AG10803 (cell line): ENCODE measurements at regions not wholly inside any gene's neighbourhood (a gene's known extent, or its start where the extent isn't known, plus 50 kb on each side); places are given as distances from the start of the nearest gene placed in this dataset.

Experiments
- DNase-seq: peaks from one replicate; pipeline ENCODE4 v3.0.0; 2010; ENCODE audit warnings: low read depth
- H3K4me3 ChIP-seq: 2 replicates; pipeline ENCODE4 v1.5.1; 2011; ENCODE audit warnings: mild to moderate bottlenecking, low read length, control low read depth
- TF ChIP-seq, protein P1 (sequence below): conservative IDR thresholded peaks from 2 replicates; pipeline ENCODE4 v1.5.1; 2011; ENCODE audit warnings: mild to moderate bottlenecking, low read length, control low read depth, inconsistent platforms

DNA sequence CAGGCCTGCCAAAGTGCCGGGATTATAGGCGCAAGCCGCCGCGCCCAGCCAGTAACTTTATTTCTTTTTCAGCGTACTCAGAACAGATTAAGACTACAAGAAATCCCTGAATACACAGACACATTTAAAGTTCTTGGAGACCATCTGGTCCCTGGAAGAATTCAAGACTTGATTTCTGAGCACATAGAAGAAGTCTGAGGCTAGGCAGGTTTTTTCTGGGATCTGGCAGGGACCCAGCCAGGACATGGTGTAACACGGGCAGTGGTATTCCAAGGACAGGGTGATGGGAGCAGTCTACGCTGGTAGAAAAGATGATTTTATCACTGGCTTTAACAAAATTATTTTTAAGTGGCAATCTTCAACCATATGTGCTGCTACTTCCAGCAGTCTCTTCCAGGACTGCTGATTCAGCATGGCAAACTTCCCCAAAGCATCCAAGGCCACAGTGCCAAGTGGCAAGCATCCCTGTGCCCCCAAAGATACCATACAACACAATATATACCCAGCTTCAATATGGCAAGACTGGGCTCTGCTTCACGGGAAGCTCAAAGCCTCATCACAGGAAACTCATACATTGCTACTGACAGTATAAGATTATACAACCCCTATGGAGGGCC is 105.2 kb upstream of the OR5AK2 start:
- no peak overlapping the region for H3K4me3 ChIP-seq
- no peak for DNase-seq
- TF ChIP-seq, protein P1, sequence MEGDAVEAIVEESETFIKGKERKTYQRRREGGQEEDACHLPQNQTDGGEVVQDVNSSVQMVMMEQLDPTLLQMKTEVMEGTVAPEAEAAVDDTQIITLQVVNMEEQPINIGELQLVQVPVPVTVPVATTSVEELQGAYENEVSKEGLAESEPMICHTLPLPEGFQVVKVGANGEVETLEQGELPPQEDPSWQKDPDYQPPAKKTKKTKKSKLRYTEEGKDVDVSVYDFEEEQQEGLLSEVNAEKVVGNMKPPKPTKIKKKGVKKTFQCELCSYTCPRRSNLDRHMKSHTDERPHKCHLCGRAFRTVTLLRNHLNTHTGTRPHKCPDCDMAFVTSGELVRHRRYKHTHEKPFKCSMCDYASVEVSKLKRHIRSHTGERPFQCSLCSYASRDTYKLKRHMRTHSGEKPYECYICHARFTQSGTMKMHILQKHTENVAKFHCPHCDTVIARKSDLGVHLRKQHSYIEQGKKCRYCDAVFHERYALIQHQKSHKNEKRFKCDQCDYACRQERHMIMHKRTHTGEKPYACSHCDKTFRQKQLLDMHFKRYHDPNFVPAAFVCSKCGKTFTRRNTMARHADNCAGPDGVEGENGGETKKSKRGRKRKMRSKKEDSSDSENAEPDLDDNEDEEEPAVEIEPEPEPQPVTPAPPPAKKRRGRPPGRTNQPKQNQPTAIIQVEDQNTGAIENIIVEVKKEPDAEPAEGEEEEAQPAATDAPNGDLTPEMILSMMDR = no peak

DNA sequence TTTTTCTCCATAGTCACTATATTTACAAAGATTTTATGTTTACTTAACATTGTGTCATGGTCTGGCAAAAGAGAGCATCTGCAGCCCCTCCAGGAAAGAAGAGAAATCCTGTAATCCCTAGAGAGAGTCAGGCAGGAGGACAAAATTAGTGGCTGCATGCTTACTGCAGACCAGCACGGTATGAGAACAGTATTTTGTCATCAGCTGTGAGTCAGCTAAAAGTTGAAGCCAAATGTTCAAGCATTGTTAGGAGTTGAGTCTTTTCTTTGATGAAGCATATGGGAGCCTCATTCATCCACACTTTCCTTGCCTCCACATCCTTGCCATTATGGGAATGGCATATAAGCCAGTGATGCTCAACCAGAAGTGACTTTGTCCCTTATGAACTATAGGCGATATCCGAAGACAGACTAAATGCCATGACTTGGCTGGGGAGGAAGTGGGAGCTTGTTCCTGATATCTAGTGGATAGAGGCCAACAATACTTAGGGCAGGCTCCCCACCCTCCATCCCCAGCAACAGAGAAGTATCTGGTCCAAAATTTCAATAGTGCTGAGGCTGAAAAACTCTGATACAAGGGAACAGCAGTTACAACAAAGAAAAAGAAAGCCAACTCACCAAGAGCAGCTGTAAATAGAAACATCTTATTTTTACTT is 112.0 kb upstream of the OR5AK2 start:
- TF ChIP-seq, protein P1 = no peak
- peak; percentile 43 for DNase-seq

DNA sequence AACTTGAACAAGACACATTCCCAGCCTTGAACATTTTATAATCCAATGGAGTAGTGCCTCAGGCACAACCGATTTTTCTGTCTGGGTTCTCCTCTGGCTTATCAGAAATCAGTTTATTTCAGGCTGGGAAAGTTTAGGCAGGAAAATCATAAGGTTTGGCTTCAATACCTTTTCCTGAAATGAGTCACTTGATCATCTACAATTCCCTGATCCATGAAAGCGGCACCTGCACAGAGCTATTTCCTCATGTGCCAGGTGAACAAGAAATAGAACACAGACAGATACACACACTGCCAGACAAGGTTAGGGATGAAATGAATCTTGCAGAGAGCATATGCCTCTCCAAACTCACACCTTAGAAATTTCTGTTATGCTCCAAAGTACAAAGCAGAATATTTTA is 106.7 kb upstream of the OR9G4 start:
- TF ChIP-seq, protein P1 = no peak
- no peak for DNase-seq
- H3K4me3 ChIP-seq = no peak overlapping the region

More for the DNA sequence above, 112.0 kb upstream of the OR5AK2 start:
- no peak overlapping the region for H3K4me3 ChIP-seq

DNA sequence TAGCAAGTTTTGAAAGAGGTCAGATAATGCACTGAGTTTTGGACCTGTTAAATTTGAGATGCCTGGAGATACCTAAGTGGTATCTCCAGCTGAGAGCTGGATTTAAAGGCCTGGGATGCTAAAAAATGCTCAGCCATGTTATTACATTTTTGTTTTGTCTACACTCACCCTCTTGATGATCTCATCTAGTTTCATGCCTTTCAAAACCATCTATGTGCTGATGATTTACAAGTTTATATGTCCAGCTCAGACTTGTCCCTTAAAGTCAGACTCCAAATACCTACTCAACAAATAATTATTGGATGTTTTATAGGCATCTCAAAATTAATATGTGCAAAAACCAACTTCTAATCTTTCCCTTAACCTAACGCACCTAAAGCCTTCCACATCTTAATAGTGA is 103.6 kb upstream of the OR9G4 start:
- TF ChIP-seq, protein P1 = no peak
- no peak overlapping the region for H3K4me3 ChIP-seq
- no peak for DNase-seq

DNA sequence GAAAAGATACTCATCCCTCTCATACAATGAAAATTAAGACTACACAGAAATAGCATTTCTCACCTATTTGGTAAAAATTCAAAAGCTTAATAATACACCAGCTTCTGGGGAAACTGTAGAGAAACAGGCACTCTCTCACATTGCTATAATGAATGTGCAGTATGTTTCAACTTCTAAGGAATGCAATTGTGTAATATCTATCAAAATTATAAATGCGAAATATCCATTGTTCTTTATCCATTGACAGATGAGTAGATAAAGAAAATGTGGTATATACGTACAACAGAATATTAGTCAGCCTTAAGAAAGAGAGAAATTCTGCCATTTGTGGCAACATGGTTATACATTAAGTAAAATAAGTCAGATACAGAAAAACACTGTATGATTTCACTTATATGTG is 101.4 kb upstream of the OR9G4 start:
- no peak for DNase-seq
- no peak overlapping the region for H3K4me3 ChIP-seq
- TF ChIP-seq, protein P1 = no peak

DNA sequence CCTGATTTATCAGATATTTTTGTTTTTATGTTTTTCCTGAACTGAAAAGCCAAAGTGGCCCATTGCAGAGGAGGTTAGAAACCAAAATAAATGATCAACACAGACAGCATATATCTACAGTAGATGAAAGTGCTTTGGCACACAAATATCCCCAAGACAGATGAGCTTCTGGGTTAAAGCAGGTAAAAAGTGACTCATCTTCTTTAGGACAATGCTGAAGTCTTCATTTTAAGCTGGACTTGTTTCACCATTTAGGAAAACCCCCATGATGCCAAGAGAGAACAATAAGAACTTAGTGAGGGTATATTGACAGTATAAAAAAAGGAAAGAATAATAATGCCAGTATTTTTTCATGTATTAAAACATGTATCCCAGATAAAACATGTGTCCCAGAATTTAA is 100.8 kb upstream of the OR9G4 start:
- no peak for DNase-seq
- no peak overlapping the region for H3K4me3 ChIP-seq
- TF ChIP-seq, protein P1 = no peak

DNA sequence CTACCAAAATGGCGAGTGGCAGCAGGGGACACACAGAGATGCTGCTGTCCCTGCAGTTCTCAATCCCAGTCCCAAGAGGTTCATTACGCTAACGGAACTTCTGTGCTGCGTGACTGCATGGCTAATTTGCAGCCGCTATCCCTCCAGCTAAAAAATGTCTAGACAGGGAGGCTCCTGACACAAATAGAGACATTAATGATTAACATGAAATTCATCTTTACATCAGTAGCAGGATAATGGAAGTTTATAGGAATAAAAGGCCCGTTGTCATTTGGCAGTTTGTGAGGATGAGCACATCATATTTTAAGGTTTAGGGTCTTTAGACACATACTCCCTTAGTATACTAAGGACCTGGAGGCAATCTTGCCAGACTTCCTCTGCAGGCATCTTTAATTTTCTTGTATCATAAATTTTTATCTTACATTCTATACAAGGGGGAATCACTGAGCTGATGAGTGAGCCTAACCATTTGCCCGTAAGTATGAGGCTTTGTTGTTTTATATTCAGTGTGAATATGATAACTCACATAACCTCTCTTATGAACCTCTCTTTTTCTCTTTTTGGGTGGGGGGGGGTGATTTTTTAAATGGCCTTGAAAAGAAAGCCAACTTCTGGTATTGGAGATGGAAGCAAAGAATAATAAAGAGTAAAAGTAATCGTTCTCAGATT is 99.8 kb upstream of the OR9G4 start:
- DNase-seq = no peak
- TF ChIP-seq, protein P1 = no peak

More for the DNA sequence above, 99.8 kb upstream of the OR9G4 start:
- H3K4me3 ChIP-seq = no peak overlapping the region
